Loucy (cell line): ENCODE measurements at regions not wholly inside any gene's neighbourhood (a gene's known extent, or its start where the extent isn't known, plus 50 kb on each side); places are given as distances from the start of the nearest gene placed in this dataset.

Experiments used
- H2AFZ ChIP-seq: fragments of 200-600 bp; sonication (generic); 2 replicates; pipeline ENCODE4 v1.6.0; 2016; ENCODE audit warnings: antibody characterized with exemption, mild to moderate bottlenecking, low read length, moderate library complexity
- H3F3A ChIP-seq: fragments of 200-600 bp; 2 replicates; pipeline ENCODE4 v1.6.0; 2016; ENCODE audit warnings: antibody characterized with exemption, low read depth, mild to moderate bottlenecking
- H3K27me3 ChIP-seq: fragments of 200-600 bp; sonication (generic); 2 replicates; pipeline ENCODE4 v1.6.1; 2014; ENCODE audit warnings: low read length, mild to moderate bottlenecking; ENCODE audit not compliant: insufficient read depth, poor library complexity, severe bottlenecking
- H3K36me3 ChIP-seq: fragments of 200-600 bp; sonication (generic); 2 replicates; pipeline ENCODE4 v1.6.1; 2016; ENCODE audit warnings: low read length; ENCODE audit not compliant: insufficient read depth
- H3K4me1 ChIP-seq: fragments of 200-600 bp; sonication (generic); 2 replicates; pipeline ENCODE4 v1.5.1; 2014; ENCODE audit warnings: low read length, mild to moderate bottlenecking; ENCODE audit not compliant: insufficient read depth, poor library complexity, severe bottlenecking
- H3K4me2 ChIP-seq: fragments of 200-600 bp; sonication (generic); 2 replicates; pipeline ENCODE4 v1.6.0; 2014; ENCODE audit warnings: antibody characterized with exemption, low read length, low read depth, mild to moderate bottlenecking; ENCODE audit not compliant: poor library complexity, severe bottlenecking
- H3K4me3 ChIP-seq: fragments of 200-600 bp; sonication (generic); 2 replicates; pipeline ENCODE4 v1.5.1; 2014; ENCODE audit warnings: low read length, mild to moderate bottlenecking, mixed read lengths; ENCODE audit not compliant: poor library complexity, severe bottlenecking
- H3K79me2 ChIP-seq: fragments of 200-600 bp; sonication (generic); 2 replicates; pipeline ENCODE4 v1.6.1; 2014; ENCODE audit warnings: low read length; ENCODE audit not compliant: insufficient read depth
- H3K9ac ChIP-seq: fragments of 200-600 bp; sonication (generic); 2 replicates; pipeline ENCODE4 v1.6.0; 2014; ENCODE audit warnings: mild to moderate bottlenecking, low read depth, low read length, moderate library complexity; ENCODE audit not compliant: poor library complexity, severe bottlenecking
- H3K9me2 ChIP-seq: fragments of 200-600 bp; sonication (generic); replicated peaks from 2 replicates; pipeline ENCODE4 v1.6.1; 2016; ENCODE audit warnings: low read depth, low read length, mixed read lengths
- H3K9me3 ChIP-seq: fragments of 200-600 bp; sonication (generic); 2 replicates; pipeline ENCODE4 v1.6.1; 2014; ENCODE audit warnings: mild to moderate bottlenecking, antibody characterized with exemption, low read length, low read depth; ENCODE audit not compliant: insufficient read depth
- H4K20me1 ChIP-seq: fragments of 200-600 bp; sonication (generic); 2 replicates; pipeline ENCODE4 v1.6.0; 2014; ENCODE audit warnings: antibody characterized with exemption, low read length, mild to moderate bottlenecking; ENCODE audit not compliant: insufficient read depth, poor library complexity, severe bottlenecking
- CTCF ChIP-seq: fragments of 200-600 bp; sonication (generic); conservative IDR thresholded peaks from 2 replicates; pipeline ENCODE4 v1.5.1; 2014; ENCODE audit warnings: mild to moderate bottlenecking, antibody characterized with exemption, low read length
- EZH2phosphoT487 ChIP-seq: fragments of 200-600 bp; IDR thresholded peaks from 2 replicates; pipeline ENCODE4 v1.6.1; 2018; ENCODE audit warnings: antibody characterized with exemption, mild to moderate bottlenecking, moderate library complexity, borderline replicate concordance

GRCh38 chrX:94721386-94721785 lies 1047.4 kb downstream of the FAM133A start:
- Histone ChIP-seq H3F3A (no peaks in the 10 kb centered on the region), H3K9me3 (no peaks in the 10 kb centered on the region), H4K20me1 (no peaks in the 10 kb centered on the region), H3K4me1 (no peaks in the 10 kb centered on the region), H2AFZ (no peak overlapping the region), H3K9me2 (no peaks in the 10 kb centered on the region), H3K27me3 (no peaks in the 10 kb centered on the region), H3K4me2 (no peak overlapping the region), H3K36me3 (no peaks in the 10 kb centered on the region), H3K79me2 (no peaks in the 10 kb centered on the region), H3K4me3 (no peak overlapping the region), H3K9ac (no peak overlapping the region)
- TF ChIP-seq CTCF (no peak), EZH2phosphoT487 (no peak)

- Histone ChIP-seq H3K4me3 (no peak overlapping the region), H3K9me3 (no peaks in the 10 kb centered on the region), H3K9ac (no peak overlapping the region), H3K4me1 (no peaks in the 10 kb centered on the region), H3F3A (no peaks in the 10 kb centered on the region), H3K4me2 (no peak overlapping the region), H3K79me2 (no peaks in the 10 kb centered on the region), H3K36me3 (no peaks in the 10 kb centered on the region), H4K20me1 (no peaks in the 10 kb centered on the region), H3K27me3 (no peaks in the 10 kb centered on the region), H2AFZ (no peak overlapping the region), H3K9me2 (no peaks in the 10 kb centered on the region)
- TF ChIP-seq CTCF (no peak), EZH2phosphoT487 (no peak)
Observed at GRCh38 chrX:94722578-94722977, 1048.6 kb downstream of the FAM133A start.

- TF ChIP-seq CTCF (no peak), EZH2phosphoT487 (no peak)
- H2AFZ ChIP-seq = no peak overlapping the region
- H3K9ac ChIP-seq = peak overlapping the region; percentile 24
- H3F3A ChIP-seq = no peaks in the 10 kb centered on the region
- no peaks in the 10 kb centered on the region for H3K27me3 ChIP-seq
- H3K4me1 ChIP-seq = peaks cover 32% of the 10 kb centered on the region
- no peaks in the 10 kb centered on the region for H3K79me2 ChIP-seq
- H3K4me2 ChIP-seq = peak overlapping the region; percentile 86
- no peaks in the 10 kb centered on the region for H3K36me3 ChIP-seq
- no peaks in the 10 kb centered on the region for H4K20me1 ChIP-seq
- H3K9me2 ChIP-seq = no peaks in the 10 kb centered on the region
- H3K4me3 ChIP-seq = peak overlapping the region; percentile 51
- H3K9me3 ChIP-seq = no peaks in the 10 kb centered on the region
Observed at GRCh38 chrX:94742772-94743171, 1068.8 kb downstream of the FAM133A start.
